Neural cell (in vitro differentiated cells): ENCODE measurements at regions not wholly inside any gene's neighbourhood (a gene's known extent, or its start where the extent isn't known, plus 50 kb on each side); places are given as distances from the start of the nearest gene placed in this dataset.

ENCODE experiments used
- H2AFZ ChIP-seq: fragments of 200-600, 300-800 bp; sonication (generic), shearing (Covaris generic); 2 replicates; pipeline ENCODE4 v1.6.0; 2014; ENCODE audit warnings: low read depth, mild to moderate bottlenecking, antibody characterized with exemption, low read length, moderate library complexity
- H3F3A ChIP-seq: fragments of 200-600 bp; shearing (Covaris generic); 2 replicates; pipeline ENCODE4 v1.6.1; 2016; ENCODE audit warnings: mild to moderate bottlenecking, moderate library complexity, mixed read lengths, antibody characterized with exemption, low read length; ENCODE audit not compliant: insufficient read depth, poor library complexity, severe bottlenecking
- H3K27ac ChIP-seq: fragments of 200-600, 300-800 bp; sonication (generic), shearing (Covaris generic); 2 replicates; pipeline ENCODE4 v1.5.1; 2014; ENCODE audit warnings: mild to moderate bottlenecking, low read length, moderate library complexity
- H3K27me3 ChIP-seq: fragments of 300-800, 200-600 bp; sonication (generic), shearing (Covaris generic); 2 replicates; pipeline ENCODE4 v1.6.0; 2014; ENCODE audit warnings: mild to moderate bottlenecking, low read depth, low read length, moderate library complexity; ENCODE audit not compliant: insufficient read depth
- H3K36me3 ChIP-seq: fragments of 300-800, 200-600 bp; sonication (generic), shearing (Covaris generic); 2 replicates; pipeline ENCODE4 v1.5.1; 2014; ENCODE audit warnings: mild to moderate bottlenecking, antibody characterized with exemption, low read length, moderate library complexity; ENCODE audit not compliant: insufficient read depth
- H3K4me2 ChIP-seq: fragments of 300-800, 200-600 bp; sonication (generic), shearing (Covaris generic); 2 replicates; pipeline ENCODE4 v1.6.0; 2014; ENCODE audit warnings: mild to moderate bottlenecking, low read length
- H3K4me3 ChIP-seq: fragments of 300-800, 200-600 bp; sonication (generic), shearing (Covaris generic); 2 replicates; pipeline ENCODE4 v1.5.1; 2014; ENCODE audit warnings: mild to moderate bottlenecking, low read length, moderate library complexity
- H3K79me2 ChIP-seq: fragments of 200-600 bp; shearing (Covaris generic); replicated peaks from 2 replicates; pipeline ENCODE4 v1.6.0; 2014; ENCODE audit warnings: mild to moderate bottlenecking, low read length, moderate library complexity; ENCODE audit not compliant: insufficient read depth
- H3K9ac ChIP-seq: fragments of 300-800, 200-600 bp; sonication (generic), shearing (Covaris generic); 2 replicates; pipeline ENCODE4 v1.6.1; 2016; ENCODE audit warnings: mild to moderate bottlenecking, low read length, mixed read lengths
- H3K9me2 ChIP-seq: fragments of 200-600 bp; shearing (Covaris generic); 2 replicates; pipeline ENCODE4 v1.6.1; 2016; ENCODE audit warnings: mild to moderate bottlenecking, low read length, mixed read lengths; ENCODE audit not compliant: insufficient read depth
- H3K9me3 ChIP-seq: fragments of 200-600, 300-800 bp; sonication (generic), shearing (Covaris generic); 2 replicates; pipeline ENCODE4 v1.6.1; 2016; ENCODE audit warnings: mild to moderate bottlenecking, mixed run types, low read length, moderate library complexity, mixed read lengths
- H4K20me1 ChIP-seq: fragments of 200-600 bp; shearing (Covaris generic); 2 replicates; pipeline ENCODE4 v1.6.1; 2016; ENCODE audit warnings: mild to moderate bottlenecking, mixed run types; ENCODE audit not compliant: insufficient read depth
- EP300 ChIP-seq: fragments of 450-650 bp; conservative IDR thresholded peaks from 2 replicates; pipeline ENCODE4 v1.6.1; 2014; ENCODE audit warnings: antibody characterized with exemption, mild to moderate bottlenecking, moderate library complexity; ENCODE audit not compliant: poor library complexity, severe bottlenecking
- EZH2 ChIP-seq: fragments of 200-600, 300-800 bp; shearing (Covaris generic), sonication (generic); IDR thresholded peaks from 2 replicates; pipeline ENCODE4 v1.6.1; 2014; ENCODE audit warnings: antibody characterized with exemption, low read length, borderline replicate concordance, mild to moderate bottlenecking; ENCODE audit not compliant: insufficient read depth, poor library complexity, severe bottlenecking
- MXI1 ChIP-seq: fragments of 450-650 bp; conservative IDR thresholded peaks from 2 replicates; pipeline ENCODE4 v1.6.1; 2014; ENCODE audit warnings: antibody characterized with exemption, mild to moderate bottlenecking; ENCODE audit not compliant: poor library complexity, severe bottlenecking
- POLR2AphosphoS5 ChIP-seq: IDR thresholded peaks from 2 replicates; pipeline ENCODE4 v1.6.1; 2012
- RAD21 ChIP-seq: fragments of 450-650 bp; conservative IDR thresholded peaks from 2 replicates; pipeline ENCODE4 v1.6.1; 2014; ENCODE audit warnings: antibody characterized with exemption, mild to moderate bottlenecking, moderate library complexity
- REST ChIP-seq: IDR thresholded peaks from 2 replicates; pipeline ENCODE4 v1.6.1; 2012; ENCODE audit warnings: borderline replicate concordance
- SMC3 ChIP-seq: fragments of 450-650 bp; conservative IDR thresholded peaks from 2 replicates; pipeline ENCODE4 v1.6.1; 2014; ENCODE audit warnings: antibody characterized with exemption, mild to moderate bottlenecking, moderate library complexity; ENCODE audit not compliant: poor library complexity
- TAF1 ChIP-seq: IDR thresholded peaks from 2 replicates; pipeline ENCODE4 v1.6.1; 2012; ENCODE audit warnings: low read depth
- TF ChIP-seq, protein P1 (sequence below): fragments of 450-650 bp; IDR thresholded peaks from 2 replicates; pipeline ENCODE4 v1.5.1; 2014; ENCODE audit warnings: antibody characterized with exemption, mild to moderate bottlenecking, moderate library complexity; ENCODE audit not compliant: poor library complexity, severe bottlenecking

DNA sequence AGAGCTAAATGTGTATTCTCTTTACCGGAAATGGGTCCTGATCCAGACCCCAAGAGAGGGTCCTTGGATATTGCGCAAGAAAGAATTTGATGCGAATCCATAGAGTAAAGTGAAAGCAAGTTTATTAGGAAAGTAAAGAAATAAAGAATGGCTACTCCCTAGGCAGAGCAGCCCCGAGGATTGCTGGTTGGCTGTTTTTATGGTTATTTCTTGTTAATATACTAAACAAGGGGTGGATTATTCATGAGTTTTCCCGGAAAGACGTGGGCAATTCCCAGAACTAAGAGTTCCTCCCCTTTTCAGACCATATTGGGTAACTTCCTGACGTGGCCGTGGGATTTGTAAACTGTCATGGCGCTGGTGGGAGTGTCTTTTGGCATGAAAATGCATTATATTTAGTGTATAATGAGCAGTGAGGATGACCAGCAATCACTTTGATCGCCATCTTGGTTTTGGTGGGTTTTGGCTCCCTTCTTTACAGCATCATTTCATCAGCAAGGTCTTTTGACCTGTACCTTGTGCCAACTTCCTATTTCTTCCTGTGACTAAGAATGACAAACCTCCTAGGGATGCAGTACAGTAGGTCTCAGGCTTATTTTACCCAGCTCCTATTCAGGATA is 60.4 kb downstream of the ARL4A start:
- no peaks in the 10 kb centered on the region for H3K27me3 ChIP-seq
- no peaks in the 10 kb centered on the region for H4K20me1 ChIP-seq
- H3K9me2 ChIP-seq: no peaks in the 10 kb centered on the region
- no peak overlapping the region for H3K4me2 ChIP-seq
- no peaks in the 10 kb centered on the region for H3K79me2 ChIP-seq
- TF ChIP-seq EZH2 (no peak), EP300 (no peak), REST (no peak), RAD21 (no peak), SMC3 (no peak), MXI1 (no peak), TAF1 (no peak), POLR2AphosphoS5 (no peak)
- TF ChIP-seq, protein P1, sequence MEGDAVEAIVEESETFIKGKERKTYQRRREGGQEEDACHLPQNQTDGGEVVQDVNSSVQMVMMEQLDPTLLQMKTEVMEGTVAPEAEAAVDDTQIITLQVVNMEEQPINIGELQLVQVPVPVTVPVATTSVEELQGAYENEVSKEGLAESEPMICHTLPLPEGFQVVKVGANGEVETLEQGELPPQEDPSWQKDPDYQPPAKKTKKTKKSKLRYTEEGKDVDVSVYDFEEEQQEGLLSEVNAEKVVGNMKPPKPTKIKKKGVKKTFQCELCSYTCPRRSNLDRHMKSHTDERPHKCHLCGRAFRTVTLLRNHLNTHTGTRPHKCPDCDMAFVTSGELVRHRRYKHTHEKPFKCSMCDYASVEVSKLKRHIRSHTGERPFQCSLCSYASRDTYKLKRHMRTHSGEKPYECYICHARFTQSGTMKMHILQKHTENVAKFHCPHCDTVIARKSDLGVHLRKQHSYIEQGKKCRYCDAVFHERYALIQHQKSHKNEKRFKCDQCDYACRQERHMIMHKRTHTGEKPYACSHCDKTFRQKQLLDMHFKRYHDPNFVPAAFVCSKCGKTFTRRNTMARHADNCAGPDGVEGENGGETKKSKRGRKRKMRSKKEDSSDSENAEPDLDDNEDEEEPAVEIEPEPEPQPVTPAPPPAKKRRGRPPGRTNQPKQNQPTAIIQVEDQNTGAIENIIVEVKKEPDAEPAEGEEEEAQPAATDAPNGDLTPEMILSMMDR: no peak
- no peak overlapping the region for H3K4me3 ChIP-seq
- no peak overlapping the region for H3K9ac ChIP-seq
- no peaks in the 10 kb centered on the region for H3F3A ChIP-seq
- H3K9me3 ChIP-seq: no peaks in the 10 kb centered on the region
- no peak overlapping the region for H2AFZ ChIP-seq
- no peak overlapping the region for H3K27ac ChIP-seq
- no peaks in the 10 kb centered on the region for H3K36me3 ChIP-seq

GRCh38 chr7:12749069-12749468 is 61.6 kb downstream of the ARL4A start:
- Histone ChIP-seq H3K9ac (no peak overlapping the region), H3K9me2 (no peaks in the 10 kb centered on the region), H3K36me3 (no peaks in the 10 kb centered on the region), H3K4me2 (no peak overlapping the region), H4K20me1 (no peaks in the 10 kb centered on the region), H3K27me3 (no peaks in the 10 kb centered on the region), H3K27ac (no peak overlapping the region), H3K4me3 (no peak overlapping the region), H2AFZ (no peak overlapping the region), H3K79me2 (no peaks in the 10 kb centered on the region), H3K9me3 (no peaks in the 10 kb centered on the region), H3F3A (no peaks in the 10 kb centered on the region)
- TF ChIP-seq RAD21: no peak
- no peak for TF ChIP-seq EZH2
- TF ChIP-seq, protein P1: no peak
- no peak for TF ChIP-seq TAF1
- no peak for TF ChIP-seq MXI1
- TF ChIP-seq EP300: no peak
- TF ChIP-seq POLR2AphosphoS5: no peak
- TF ChIP-seq SMC3: no peak
- TF ChIP-seq REST: no peak
